Fibroblast of the aortic adventitia (primary cell): ENCODE measurements at regions not wholly inside any gene's neighbourhood (a gene's known extent, or its start where the extent isn't known, plus 50 kb on each side); places are given as distances from the start of the nearest gene placed in this dataset.
"Not testable (repeated sequence)": the region's sequence is repeated elsewhere in the genome, so short reads cannot be mapped to it uniquely, and the experiment has no call there.

Experiments
- DNase-seq: peaks from one replicate; pipeline ENCODE4 v3.0.0-alpha.2; 2010; ENCODE audit warnings: low read depth
- H3K4me3 ChIP-seq: 2 replicates; pipeline ENCODE4 v1.5.1; 2011; ENCODE audit warnings: low read depth, mild to moderate bottlenecking, control low read depth, low read length, moderate library complexity
- TF ChIP-seq, protein P1 (sequence below): IDR thresholded peaks from 2 replicates; pipeline ENCODE4 v1.5.1; 2011; ENCODE audit warnings: mild to moderate bottlenecking, low read length, control low read depth, inconsistent platforms; ENCODE audit not compliant: insufficient read depth

- no peak overlapping the region for H3K4me3 ChIP-seq
- DNase-seq = no peak
- TF ChIP-seq, protein P1, sequence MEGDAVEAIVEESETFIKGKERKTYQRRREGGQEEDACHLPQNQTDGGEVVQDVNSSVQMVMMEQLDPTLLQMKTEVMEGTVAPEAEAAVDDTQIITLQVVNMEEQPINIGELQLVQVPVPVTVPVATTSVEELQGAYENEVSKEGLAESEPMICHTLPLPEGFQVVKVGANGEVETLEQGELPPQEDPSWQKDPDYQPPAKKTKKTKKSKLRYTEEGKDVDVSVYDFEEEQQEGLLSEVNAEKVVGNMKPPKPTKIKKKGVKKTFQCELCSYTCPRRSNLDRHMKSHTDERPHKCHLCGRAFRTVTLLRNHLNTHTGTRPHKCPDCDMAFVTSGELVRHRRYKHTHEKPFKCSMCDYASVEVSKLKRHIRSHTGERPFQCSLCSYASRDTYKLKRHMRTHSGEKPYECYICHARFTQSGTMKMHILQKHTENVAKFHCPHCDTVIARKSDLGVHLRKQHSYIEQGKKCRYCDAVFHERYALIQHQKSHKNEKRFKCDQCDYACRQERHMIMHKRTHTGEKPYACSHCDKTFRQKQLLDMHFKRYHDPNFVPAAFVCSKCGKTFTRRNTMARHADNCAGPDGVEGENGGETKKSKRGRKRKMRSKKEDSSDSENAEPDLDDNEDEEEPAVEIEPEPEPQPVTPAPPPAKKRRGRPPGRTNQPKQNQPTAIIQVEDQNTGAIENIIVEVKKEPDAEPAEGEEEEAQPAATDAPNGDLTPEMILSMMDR = no peak
These were observed 80.9 kb downstream of the GADD45G start for GRCh38 chr9:89685698-89686097.

DNA sequence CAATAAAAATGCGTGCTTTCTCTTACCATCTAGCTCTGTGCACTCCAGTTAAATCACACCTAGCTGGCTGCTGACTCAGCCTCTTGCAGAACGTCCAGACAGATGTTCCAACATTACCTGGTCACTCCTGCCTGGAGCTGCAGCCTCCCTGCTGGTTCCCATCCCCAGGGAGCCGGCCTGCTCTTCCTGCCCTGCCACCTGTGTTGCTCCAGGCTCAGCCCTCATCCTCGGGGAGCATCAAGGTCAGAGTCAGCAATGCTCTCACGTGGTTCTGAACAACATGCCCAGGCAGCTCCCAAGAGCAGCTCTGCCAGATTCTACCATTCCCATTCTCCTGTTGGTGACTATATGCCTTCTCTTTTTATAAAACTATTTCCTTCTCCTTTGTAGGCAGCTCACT lies 81.3 kb downstream of the GADD45G start:
- no peak for DNase-seq
- no peak overlapping the region for H3K4me3 ChIP-seq
- TF ChIP-seq, protein P1 = no peak

DNA sequence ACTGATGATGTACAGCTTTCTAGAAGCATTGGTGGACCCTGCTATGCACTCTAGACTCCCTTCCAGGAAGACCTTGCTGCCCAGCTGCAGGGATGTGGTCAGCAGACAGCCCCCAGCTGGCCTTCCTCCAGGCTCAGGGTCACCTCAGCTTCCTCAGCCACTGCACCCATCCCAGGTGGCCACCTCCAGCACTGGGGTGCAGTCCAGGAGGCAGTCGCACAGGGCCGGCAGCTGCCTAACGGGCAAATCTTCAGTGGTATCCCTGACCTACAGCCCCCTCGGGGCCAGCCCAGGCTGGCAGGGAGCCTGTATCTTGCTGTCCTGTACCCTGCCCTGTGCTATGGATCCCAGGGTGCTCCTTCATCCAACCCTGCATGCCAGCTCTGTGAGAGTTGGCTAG lies 81.8 kb downstream of the GADD45G start:
- TF ChIP-seq, protein P1 = no peak
- no peak overlapping the region for H3K4me3 ChIP-seq
- DNase-seq = no peak

- DNase-seq = no peak
- TF ChIP-seq, protein P1 = no peak
- H3K4me3 ChIP-seq = no peak overlapping the region
These were observed 82.4 kb downstream of the GADD45G start for GRCh38 chr9:89687188-89687587.

DNA sequence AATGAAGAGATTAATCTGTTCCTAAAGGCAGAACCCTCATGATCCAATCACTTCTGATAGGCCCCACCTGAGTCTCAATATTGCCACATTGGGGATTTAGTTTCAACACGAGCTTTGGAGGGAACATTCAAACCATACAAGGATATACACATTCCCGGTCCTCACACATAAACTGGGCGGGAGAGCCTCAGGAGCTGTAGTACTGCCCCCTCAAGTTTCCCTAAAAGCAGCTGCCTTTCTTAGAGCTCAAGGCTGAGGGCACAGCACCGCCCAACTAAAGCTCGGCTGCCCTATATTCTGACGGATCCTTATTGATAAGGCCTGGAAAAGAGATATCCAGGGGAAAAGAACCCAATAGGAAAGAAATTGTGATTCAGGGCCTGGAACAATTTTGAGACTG lies 83.0 kb downstream of the GADD45G start:
- no peak overlapping the region for H3K4me3 ChIP-seq
- DNase-seq = no peak
- TF ChIP-seq, protein P1 = no peak

- not testable (repeated sequence) for H3K4me3 ChIP-seq, DNase-seq
These were observed 84.5 kb downstream of the GADD45G start for GRCh38 chr9:89689321-89689720.

- TF ChIP-seq, protein P1 = no peak
- H3K4me3 ChIP-seq = no peak overlapping the region
- no peak for DNase-seq
These were observed 85.6 kb downstream of the GADD45G start for GRCh38 chr9:89690334-89690912.
